Psoas muscle (tissue), 7 donors: ENCODE measurements at regions not wholly inside any gene's neighbourhood (a gene's known extent, or its start where the extent isn't known, plus 50 kb on each side); places are given as distances from the start of the nearest gene placed in this dataset.

Experiments
- ATAC-seq, 4 donors: fragments of 200-7000 bp; cut with Tn5 transposase; one replicate each; pipeline ENCODE4 v1.9.1; 2020; ENCODE audit warnings: moderate library complexity in 3 of 4, mild to moderate bottlenecking in 2 of 4
- DNase-seq, 2 donors: peaks; one replicate each; pipeline ENCODE4 v3.0.0-alpha.2; 2020
- H3K27ac ChIP-seq: fragments of 200-600 bp; one replicate; pipeline ENCODE4 v1.8.0; 2022
- H3K27me3 ChIP-seq, 3 donors: fragments of 200-600 bp in 1 of 3; one replicate each; pipeline versions ENCODE4 v1.6.1 to v1.8.0; 2013 to 2022; ENCODE audit warnings: low read length in 2 of 3, mild to moderate bottlenecking in 2 of 3, moderate library complexity in 1 of 3; ENCODE audit not compliant: insufficient read depth in 3 of 3
- H3K36me3 ChIP-seq, 2 donors: fragments of 200-600 bp in 1 of 2; one replicate each; pipeline versions ENCODE4 v1.6.1 to v1.8.0; 2013 to 2022; ENCODE audit warnings: low read depth in 1 of 2, mild to moderate bottlenecking in 1 of 2, moderate library complexity in 1 of 2; ENCODE audit not compliant: insufficient read depth in 1 of 2
- H3K4me1 ChIP-seq: fragments of 200-600 bp; one replicate; pipeline ENCODE4 v1.8.0; 2022
- H3K4me3 ChIP-seq: fragments of 200-600 bp; one replicate; pipeline ENCODE4 v1.8.0; 2022; ENCODE audit warnings: mild to moderate bottlenecking
- H3K9me3 ChIP-seq: fragments of 200-600 bp; one replicate; pipeline ENCODE4 v1.8.0; 2022
- WGBS, 3 donors: extraction: QIAGEN DNeasy Blood & Tissue Kit; methylation state at CpG; one replicate each; pipeline versions ENCODE4 v1.1.6 to v1.1.7; 2013; 5-methylcytosine and 5-hydroxymethylcytosine counted together
- intact Hi-C, 2 donors: fragments of 100-400 bp; cut with DNase I; formaldehyde crosslinking; loops; one replicate each; pipeline versions ENCODE4 v1.11.0 to v1.14.2; 2022
- TF ChIP-seq, protein P1 (sequence below): fragments of 200-600 bp; IDR thresholded peaks from one replicate; pipeline ENCODE4 v1.8.0; 2022; ENCODE audit warnings: antibody characterized with exemption
- donor health status: healthy with polysubstance abuse.
- donor health status: DM: no; HTN: no; CAD: no; lungs with moderate emphysema.
- donor health status: Bipolar disorder and iron deficiency.
- donor health status: healthy.
- donor health status: DM: yes; HTN: yes; CAD: no.
- donor health status: DM: no; HTN: no; CAD: no.
- donor health status: DM: yes; HTN: yes; CAD: no.

DNA sequence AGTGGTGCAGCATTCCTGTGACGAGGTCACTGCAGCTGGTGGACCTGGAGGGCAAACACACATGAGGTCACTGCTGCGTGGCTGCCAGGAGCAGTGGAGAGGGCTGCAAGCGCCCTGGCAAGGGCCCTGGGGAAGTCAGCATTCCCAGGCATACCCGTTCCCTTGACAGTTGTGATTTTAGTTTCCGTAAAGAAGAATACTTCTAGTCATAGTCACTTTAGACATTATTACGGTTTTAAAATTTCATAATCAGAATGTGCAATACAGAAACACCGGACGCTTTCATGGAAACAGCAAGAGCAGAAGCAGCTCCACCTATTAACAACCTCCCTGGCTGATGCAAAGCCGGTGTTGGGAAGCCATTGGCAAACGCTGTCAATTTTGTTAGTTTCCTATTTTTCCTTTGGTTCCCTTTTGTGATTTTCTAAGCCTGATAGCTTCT, 129.8 kb downstream of the GADD45G start:
- peak in 3 of 4 donors; percentile 33 to 49 (median 37) for ATAC-seq
- Histone ChIP-seq H3K4me1 (peaks cover 32% of the 10 kb centered on the region), H3K27me3 (no peaks in the 10 kb centered on the region), H3K36me3 (no peaks in the 10 kb centered on the region), H3K4me3 (no peak overlapping the region), H3K27ac (no peak overlapping the region), H3K9me3 (no peaks in the 10 kb centered on the region)
- 44 to 66% (median 55%) methylated on average over 10 of the region's 10 CpGs for WGBS, 3 donors
- intact Hi-C loops, result loop anchor here (5.0 kb wide), 2 partner anchors 47 to 112 kb away; no protein-coding TSS in a partner anchor
- TF ChIP-seq, protein P1, sequence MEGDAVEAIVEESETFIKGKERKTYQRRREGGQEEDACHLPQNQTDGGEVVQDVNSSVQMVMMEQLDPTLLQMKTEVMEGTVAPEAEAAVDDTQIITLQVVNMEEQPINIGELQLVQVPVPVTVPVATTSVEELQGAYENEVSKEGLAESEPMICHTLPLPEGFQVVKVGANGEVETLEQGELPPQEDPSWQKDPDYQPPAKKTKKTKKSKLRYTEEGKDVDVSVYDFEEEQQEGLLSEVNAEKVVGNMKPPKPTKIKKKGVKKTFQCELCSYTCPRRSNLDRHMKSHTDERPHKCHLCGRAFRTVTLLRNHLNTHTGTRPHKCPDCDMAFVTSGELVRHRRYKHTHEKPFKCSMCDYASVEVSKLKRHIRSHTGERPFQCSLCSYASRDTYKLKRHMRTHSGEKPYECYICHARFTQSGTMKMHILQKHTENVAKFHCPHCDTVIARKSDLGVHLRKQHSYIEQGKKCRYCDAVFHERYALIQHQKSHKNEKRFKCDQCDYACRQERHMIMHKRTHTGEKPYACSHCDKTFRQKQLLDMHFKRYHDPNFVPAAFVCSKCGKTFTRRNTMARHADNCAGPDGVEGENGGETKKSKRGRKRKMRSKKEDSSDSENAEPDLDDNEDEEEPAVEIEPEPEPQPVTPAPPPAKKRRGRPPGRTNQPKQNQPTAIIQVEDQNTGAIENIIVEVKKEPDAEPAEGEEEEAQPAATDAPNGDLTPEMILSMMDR, result no peak
- no peak for DNase-seq

- Histone ChIP-seq H3K27me3 (no peaks in the 10 kb centered on the region), H3K4me3 (no peak overlapping the region), H3K4me1 (peaks cover 16% of the 10 kb centered on the region), H3K9me3 (no peaks in the 10 kb centered on the region), H3K36me3 (no peaks in the 10 kb centered on the region), H3K27ac (no peak overlapping the region)
- peak; percentile 41 to 85 (median 70) for ATAC-seq
- no peak for DNase-seq
- intact Hi-C loops, result no loop called here
- 72 to 82% (median 74%) methylated on average over 11 of the region's 11 CpGs for WGBS, 3 donors
- TF ChIP-seq, protein P1, result no peak
Measured at GRCh38 chr9:89738137-89738932, 133.5 kb downstream of the GADD45G start.

DNA sequence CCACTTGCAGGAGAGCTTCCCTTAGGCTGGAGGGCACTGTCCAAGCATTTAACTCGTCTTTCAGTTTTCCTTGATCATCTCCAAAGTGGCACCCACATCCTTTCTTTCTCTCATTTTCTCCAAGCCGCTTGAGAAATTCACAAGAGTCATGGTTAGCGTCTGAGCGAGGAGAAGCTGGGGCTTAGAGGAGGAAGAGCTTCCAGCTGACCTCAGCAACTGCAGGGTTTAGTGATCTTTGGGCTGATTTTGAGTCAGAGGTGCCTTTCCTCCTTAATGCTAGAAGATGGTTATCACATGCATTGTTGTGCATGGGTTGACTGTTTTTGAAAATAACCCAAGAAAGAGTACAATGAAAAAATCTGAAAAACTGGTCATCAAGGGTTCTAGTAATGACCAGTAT, 134.7 kb downstream of the GADD45G start:
- Histone ChIP-seq H3K27me3 (no peaks in the 10 kb centered on the region), H3K4me3 (no peak overlapping the region), H3K9me3 (no peaks in the 10 kb centered on the region), H3K4me1 (peaks cover 16% of the 10 kb centered on the region), H3K27ac (no peak overlapping the region), H3K36me3 (no peaks in the 10 kb centered on the region)
- WGBS, 3 donors, result 91 to 98% (median 95%) methylated on average over 4 of the region's 4 CpGs
- ATAC-seq (no peak), DNase-seq (no peak)
- intact Hi-C loops, result no loop called here
- TF ChIP-seq, protein P1, result no peak

- Histone ChIP-seq H3K27ac (no peak overlapping the region), H3K27me3 (no peaks in the 10 kb centered on the region), H3K4me3 (no peak overlapping the region), H3K9me3 (no peaks in the 10 kb centered on the region), H3K36me3 (no peaks in the 10 kb centered on the region), H3K4me1 (peaks cover 16% of the 10 kb centered on the region)
- TF ChIP-seq, protein P1, result no peak
- 65 to 81% (median 66%) methylated on average over 9 of the region's 9 CpGs for WGBS, 3 donors
- intact Hi-C loops, result no loop called here
- DNase-seq (no peak), ATAC-seq (no peak)
Measured at GRCh38 chr9:89739916-89740315, 135.1 kb downstream of the GADD45G start.

DNA sequence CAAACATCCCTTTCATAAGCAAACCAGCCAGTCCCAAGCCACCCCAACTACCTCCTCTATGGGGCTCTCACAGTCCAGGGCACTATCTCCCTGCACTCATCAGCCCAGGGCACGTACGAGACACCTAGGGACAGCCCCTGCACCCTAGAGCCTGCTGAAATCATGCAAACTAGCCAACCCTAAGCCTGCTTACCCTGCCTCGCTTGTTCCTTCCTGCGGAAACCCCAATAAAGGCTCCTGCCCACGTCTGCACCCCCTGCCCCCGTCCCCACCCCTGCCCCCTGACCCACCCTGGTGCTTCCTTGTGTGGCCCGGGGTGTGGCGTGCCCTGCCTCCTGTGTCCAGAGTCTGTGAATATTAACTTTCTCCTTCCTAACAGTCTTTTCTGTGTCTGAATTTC, 135.9 kb downstream of the GADD45G start:
- DNase-seq (no peak), ATAC-seq (no peak)
- intact Hi-C loops, result no loop called here
- Histone ChIP-seq H3K27ac (no peak overlapping the region), H3K4me3 (no peak overlapping the region), H3K36me3 (no peaks in the 10 kb centered on the region), H3K9me3 (no peaks in the 10 kb centered on the region), H3K4me1 (peaks cover 16% of the 10 kb centered on the region), H3K27me3 (no peaks in the 10 kb centered on the region)
- WGBS, 3 donors, result 84 to 93% (median 89%) methylated on average over 8 of the region's 8 CpGs
- TF ChIP-seq, protein P1, result no peak
